Breast epithelium (tissue), 4 donors: ENCODE measurements at regions not wholly inside any gene's neighbourhood (a gene's known extent, or its start where the extent isn't known, plus 50 kb on each side); places are given as distances from the start of the nearest gene placed in this dataset.

Source experiments
- DNase-seq, 2 donors: peaks; one replicate each; pipeline ENCODE4 v3.0.0-alpha.2; 2019; ENCODE audit warnings: low spot score in 2 of 2
- H3K27ac ChIP-seq, 2 donors: fragments of 200-600 bp; sonication (generic) in 1 of 2; one replicate each; pipeline ENCODE4 v1.5.1; 2016 to 2019; ENCODE audit warnings: mild to moderate bottlenecking in 1 of 2
- H3K27me3 ChIP-seq, 2 donors: fragments of 200-600 bp; sonication (generic) in 1 of 2; one replicate each; pipeline versions ENCODE4 v1.5.1 to v1.6.0; 2017 to 2019; ENCODE audit warnings: control low read depth in 1 of 2, mild to moderate bottlenecking in 1 of 2
- H3K36me3 ChIP-seq: fragments of 200-600 bp; one replicate; pipeline ENCODE4 v1.5.1; 2019
- H3K4me1 ChIP-seq, 2 donors: fragments of 200-600 bp; sonication (generic); one replicate each; pipeline ENCODE4 v1.5.1; 2016 to 2019; ENCODE audit warnings: control low read depth in 1 of 2
- H3K4me3 ChIP-seq, 3 donors: fragments of 200-600 bp; sonication (generic); 1 replicate in 2 of 3; 2 replicates in 1 of 3; pipeline ENCODE4 v1.5.1; 2016 to 2019; ENCODE audit warnings: mild to moderate bottlenecking in 3 of 3, moderate library complexity in 2 of 3
- H3K9me3 ChIP-seq, 2 donors: fragments of 200-600 bp; sonication (generic) in 1 of 2; one replicate each; pipeline ENCODE4 v1.5.1; 2016 to 2019; ENCODE audit warnings: control low read depth in 1 of 2
- POLR2A ChIP-seq: fragments of 450-650 bp; IDR thresholded peaks from one replicate; pipeline ENCODE4 v1.6.1; 2016; ENCODE audit warnings: antibody characterized with exemption, mild to moderate bottlenecking, moderate library complexity
- POLR2AphosphoS5 ChIP-seq, 3 donors: sonication (generic); formaldehyde crosslinking; IDR thresholded peaks; one replicate each; pipeline ENCODE4 v1.6.1; 2017; ENCODE audit warnings: antibody characterized with exemption in 3 of 3
- intact Hi-C: fragments of 100-400 bp; cut with DNase I; formaldehyde crosslinking; loops from one replicate; pipeline ENCODE4 v1.15.1; 2023; ENCODE audit warnings: low total_unique reads
- TF ChIP-seq, protein P1 (sequence below), 3 donors: fragments of 450-650 bp; IDR thresholded peaks; one replicate each; pipeline ENCODE4 v1.5.1; 2016 to 2017; ENCODE audit warnings: antibody characterized with exemption in 3 of 3, mild to moderate bottlenecking in 3 of 3, moderate library complexity in 3 of 3

DNA sequence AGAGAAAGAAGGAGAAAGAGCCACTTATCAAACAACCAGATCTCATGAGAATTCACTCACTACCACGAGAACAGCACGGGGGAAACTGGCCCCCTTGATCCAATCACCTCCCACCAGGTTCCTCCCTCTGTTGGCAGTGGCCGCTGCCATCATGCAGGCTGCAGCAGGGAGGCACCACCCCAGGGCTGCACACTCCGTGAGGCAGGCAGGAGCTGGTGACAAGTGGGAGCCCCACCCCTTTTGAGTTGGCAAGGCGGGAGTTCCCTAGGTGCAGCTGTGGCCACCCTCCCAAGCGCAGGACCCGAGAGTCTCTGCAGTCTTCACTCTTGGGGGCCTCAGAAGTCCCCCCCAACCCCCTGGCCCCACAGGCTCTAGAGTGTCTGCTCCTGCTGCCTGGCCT, 83.9 kb upstream of the GJB5 start:
- Histone ChIP-seq H3K4me3 (no peak overlapping the region), H3K27me3 (peaks cover 0 to 3% of the 10 kb centered on the region in 2 donors), H3K36me3 (no peaks in the 10 kb centered on the region), H3K4me1 (no peaks in the 10 kb centered on the region), H3K9me3 (peaks cover 0 to 6% of the 10 kb centered on the region in 2 donors), H3K27ac (no peak overlapping the region)
- no peak for DNase-seq
- TF ChIP-seq, protein P1, sequence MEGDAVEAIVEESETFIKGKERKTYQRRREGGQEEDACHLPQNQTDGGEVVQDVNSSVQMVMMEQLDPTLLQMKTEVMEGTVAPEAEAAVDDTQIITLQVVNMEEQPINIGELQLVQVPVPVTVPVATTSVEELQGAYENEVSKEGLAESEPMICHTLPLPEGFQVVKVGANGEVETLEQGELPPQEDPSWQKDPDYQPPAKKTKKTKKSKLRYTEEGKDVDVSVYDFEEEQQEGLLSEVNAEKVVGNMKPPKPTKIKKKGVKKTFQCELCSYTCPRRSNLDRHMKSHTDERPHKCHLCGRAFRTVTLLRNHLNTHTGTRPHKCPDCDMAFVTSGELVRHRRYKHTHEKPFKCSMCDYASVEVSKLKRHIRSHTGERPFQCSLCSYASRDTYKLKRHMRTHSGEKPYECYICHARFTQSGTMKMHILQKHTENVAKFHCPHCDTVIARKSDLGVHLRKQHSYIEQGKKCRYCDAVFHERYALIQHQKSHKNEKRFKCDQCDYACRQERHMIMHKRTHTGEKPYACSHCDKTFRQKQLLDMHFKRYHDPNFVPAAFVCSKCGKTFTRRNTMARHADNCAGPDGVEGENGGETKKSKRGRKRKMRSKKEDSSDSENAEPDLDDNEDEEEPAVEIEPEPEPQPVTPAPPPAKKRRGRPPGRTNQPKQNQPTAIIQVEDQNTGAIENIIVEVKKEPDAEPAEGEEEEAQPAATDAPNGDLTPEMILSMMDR (IDR thresholded peaks at IDR 0.05) = no peak
- TF ChIP-seq POLR2AphosphoS5 (IDR thresholded peaks at IDR 0.05) (no peak), POLR2A (no peak)
- intact Hi-C loops = loop anchor here (1.0 kb wide), 1 partner anchor 42 kb away; no protein-coding TSS in a partner anchor

GRCh38 chr1:34671887-34672286, 83.0 kb upstream of the GJB5 start:
- Histone ChIP-seq H3K9me3 (peaks cover 0 to 6% of the 10 kb centered on the region in 2 donors), H3K27me3 (peaks cover 0 to 3% of the 10 kb centered on the region in 2 donors), H3K36me3 (no peaks in the 10 kb centered on the region), H3K4me3 (no peak overlapping the region), H3K27ac (no peak overlapping the region), H3K4me1 (no peaks in the 10 kb centered on the region)
- no peak for TF ChIP-seq POLR2AphosphoS5 (IDR thresholded peaks at IDR 0.05)
- TF ChIP-seq, protein P1 (IDR thresholded peaks at IDR 0.05) = no peak
- TF ChIP-seq POLR2A = no peak
- no peak for DNase-seq
- intact Hi-C loops = loop anchor here (1.0 kb wide), 1 partner anchor 43 kb away; no protein-coding TSS in a partner anchor

GRCh38 chr1:34681480-34682451, 73.1 kb upstream of the GJB5 start:
- Histone ChIP-seq H3K36me3 (no peaks in the 10 kb centered on the region), H3K9me3 (no peaks in the 10 kb centered on the region), H3K27me3 (no peaks in the 10 kb centered on the region), H3K4me1 (no peaks in the 10 kb centered on the region), H3K27ac (no peak overlapping the region), H3K4me3 (no peak overlapping the region)
- intact Hi-C loops = no loop called here
- TF ChIP-seq POLR2AphosphoS5 (IDR thresholded peaks at IDR 0.05) (no peak), POLR2A (no peak)
- TF ChIP-seq, protein P1 (IDR thresholded peaks at IDR 0.05) = peak; percentile 43 to 62 (median 60)
- DNase-seq = peak in 1 of 2 donors; percentile 21

- no peaks in the 10 kb centered on the region for H3K36me3 ChIP-seq
- no peak overlapping the region for H3K4me3 ChIP-seq
- H3K27me3 ChIP-seq = peaks cover 0 to 2% of the 10 kb centered on the region in 2 donors
- intact Hi-C loops = no loop called here
- TF ChIP-seq POLR2AphosphoS5 (IDR thresholded peaks at IDR 0.05) (no peak), POLR2A (no peak)
- TF ChIP-seq, protein P1 (IDR thresholded peaks at IDR 0.05) = no peak
- no peak for DNase-seq
- H3K9me3 ChIP-seq = no peaks in the 10 kb centered on the region
- H3K4me1 ChIP-seq = no peaks in the 10 kb centered on the region
- H3K27ac ChIP-seq = no peak overlapping the region
These were observed 72.2 kb upstream of the GJB5 start for GRCh38 chr1:34682452-34683223.
